Chondrocyte (in vitro differentiated cells): ENCODE measurements at regions not wholly inside any gene's neighbourhood (a gene's known extent, or its start where the extent isn't known, plus 50 kb on each side); places are given as distances from the start of the nearest gene placed in this dataset.

Source experiments
- DNase-seq: peaks from one replicate; pipeline ENCODE4 v3.0.0; 2021; ENCODE audit warnings: mixed read lengths, low spot score
- H3K27ac Mint-ChIP-seq: one replicate; pipeline ENCODE4 v1.8.0; 2021; ENCODE audit warnings: mild to moderate bottlenecking, moderate library complexity, mixed read lengths; ENCODE audit not compliant: unreplicated experiment
- H3K27me3 Mint-ChIP-seq: 2 replicates; pipeline ENCODE4 v1.8.0; 2021; ENCODE audit warnings: low read depth, mixed read lengths
- H3K36me3 Mint-ChIP-seq: 2 replicates; pipeline ENCODE4 v1.8.0; 2021; ENCODE audit warnings: low read depth, mixed read lengths
- H3K4me1 Mint-ChIP-seq: 2 replicates; pipeline ENCODE4 v1.8.0; 2021; ENCODE audit warnings: low read depth, mild to moderate bottlenecking, mixed read lengths
- H3K4me3 Mint-ChIP-seq: one replicate; pipeline ENCODE4 v1.8.0; 2021; ENCODE audit warnings: mild to moderate bottlenecking, moderate library complexity, mixed read lengths; ENCODE audit not compliant: unreplicated experiment
- H3K9me3 Mint-ChIP-seq: 2 replicates; pipeline ENCODE4 v1.8.0; 2021; ENCODE audit warnings: low read depth, mixed read lengths
- CTCF ChIP-seq: fragments of 200-600 bp; sonication (generic); IDR thresholded peaks from 2 replicates; pipeline ENCODE4 v1.5.0; 2021; ENCODE audit warnings: antibody characterized with exemption, mild to moderate bottlenecking, moderate library complexity

GRCh38 chr5:152932621-152933020 is 527.5 kb upstream of the NMUR2 start:
- H3K27me3 Mint-ChIP-seq: no peaks in the 10 kb centered on the region
- no peaks in the 10 kb centered on the region for H3K36me3 Mint-ChIP-seq
- no peak overlapping the region for H3K27ac Mint-ChIP-seq
- TF ChIP-seq CTCF: no peak
- H3K4me3 Mint-ChIP-seq: no peak overlapping the region
- H3K9me3 Mint-ChIP-seq: peaks cover 4% of the 10 kb centered on the region
- H3K4me1 Mint-ChIP-seq: no peaks in the 10 kb centered on the region
- no peak for DNase-seq

GRCh38 chr5:152933056-152933455 is 528.0 kb upstream of the NMUR2 start:
- no peak for DNase-seq
- Mint-ChIP-seq H3K9me3 (peaks cover 9% of the 10 kb centered on the region), H3K36me3 (no peaks in the 10 kb centered on the region), H3K4me1 (no peaks in the 10 kb centered on the region), H3K27ac (no peak overlapping the region), H3K4me3 (no peak overlapping the region), H3K27me3 (no peaks in the 10 kb centered on the region)
- TF ChIP-seq CTCF: no peak

- no peak for TF ChIP-seq CTCF
- Mint-ChIP-seq H3K4me3 (no peak overlapping the region), H3K27me3 (no peaks in the 10 kb centered on the region), H3K9me3 (peaks cover 10% of the 10 kb centered on the region), H3K4me1 (no peaks in the 10 kb centered on the region), H3K27ac (no peak overlapping the region), H3K36me3 (no peaks in the 10 kb centered on the region)
- DNase-seq: no peak
Observed at GRCh38 chr5:152938630-152939029, 533.6 kb upstream of the NMUR2 start.

GRCh38 chr5:152942633-152943336 is 537.7 kb upstream of the NMUR2 start:
- H3K4me3 Mint-ChIP-seq: no peak overlapping the region
- DNase-seq: no peak
- no peak for TF ChIP-seq CTCF
- no peaks in the 10 kb centered on the region for H3K27me3 Mint-ChIP-seq
- H3K4me1 Mint-ChIP-seq: no peaks in the 10 kb centered on the region
- no peaks in the 10 kb centered on the region for H3K36me3 Mint-ChIP-seq
- H3K9me3 Mint-ChIP-seq: peaks cover 10% of the 10 kb centered on the region
- no peak overlapping the region for H3K27ac Mint-ChIP-seq

GRCh38 chr5:152953788-152954483 is 536.5 kb upstream of the GRIA1 start:
- no peaks in the 10 kb centered on the region for H3K9me3 Mint-ChIP-seq
- no peaks in the 10 kb centered on the region for H3K27me3 Mint-ChIP-seq
- H3K4me1 Mint-ChIP-seq: no peaks in the 10 kb centered on the region
- no peak for DNase-seq
- no peak overlapping the region for H3K4me3 Mint-ChIP-seq
- H3K27ac Mint-ChIP-seq: no peak overlapping the region
- no peak for TF ChIP-seq CTCF
- no peaks in the 10 kb centered on the region for H3K36me3 Mint-ChIP-seq
